GM18502 (cell line): ENCODE measurements at regions not wholly inside any gene's neighbourhood (a gene's known extent, or its start where the extent isn't known, plus 50 kb on each side); places are given as distances from the start of the nearest gene placed in this dataset.

Experiments
- ATAC-seq: cut with Tn5 transposase; IDR thresholded peaks from one replicate; pipeline ENCODE4 v1.9.1; 2021; ENCODE audit warnings: mild to moderate bottlenecking; ENCODE audit not compliant: unreplicated experiment, poor library complexity

GRCh38 chr6:92026878-92027277, 1392.5 kb downstream of the EPHA7 start:
- no peak for ATAC-seq

GRCh38 chr6:92024881-92025280, 1394.5 kb downstream of the EPHA7 start:
- ATAC-seq: no peak

- no peak for ATAC-seq
Measured at GRCh38 chr6:92024110-92024509, 1395.2 kb downstream of the EPHA7 start.

GRCh38 chr6:92023410-92023966, 1395.9 kb downstream of the EPHA7 start:
- no peak for ATAC-seq

GRCh38 chr6:92011681-92012245, 1407.6 kb downstream of the EPHA7 start:
- no peak for ATAC-seq

GRCh38 chr6:92008757-92009502, 1410.4 kb downstream of the EPHA7 start:
- ATAC-seq: no peak

- ATAC-seq: no peak
Measured at GRCh38 chr6:92000112-92000511, 1413.2 kb upstream of the MAP3K7 start.

- no peak for ATAC-seq
Measured at GRCh38 chr6:91994787-91995186, 1407.9 kb upstream of the MAP3K7 start.

- no peak for ATAC-seq
Measured at GRCh38 chr6:91982559-91982958, 1395.7 kb upstream of the MAP3K7 start.

- ATAC-seq: no peak
Measured at GRCh38 chr6:91976797-91977196, 1389.9 kb upstream of the MAP3K7 start.

GRCh38 chr6:91970700-91971099, 1383.8 kb upstream of the MAP3K7 start:
- ATAC-seq: no peak

GRCh38 chr6:91965872-91966271, 1379.0 kb upstream of the MAP3K7 start:
- no peak for ATAC-seq

GRCh38 chr6:91961671-91962070, 1374.8 kb upstream of the MAP3K7 start:
- ATAC-seq: no peak

GRCh38 chr6:91961236-91961635, 1374.4 kb upstream of the MAP3K7 start:
- no peak for ATAC-seq

GRCh38 chr6:91941838-91942237, 1355.0 kb upstream of the MAP3K7 start:
- ATAC-seq: no peak

- no peak for ATAC-seq
Measured at GRCh38 chr6:91940801-91941200, 1353.9 kb upstream of the MAP3K7 start.

GRCh38 chr6:91926827-91927226, 1340.0 kb upstream of the MAP3K7 start:
- ATAC-seq: no peak

GRCh38 chr6:91926361-91926760, 1339.5 kb upstream of the MAP3K7 start:
- ATAC-seq: no peak

GRCh38 chr6:91911945-91912344, 1325.1 kb upstream of the MAP3K7 start:
- ATAC-seq: no peak

- ATAC-seq: no peak
Measured at GRCh38 chr6:91904586-91905164, 1317.8 kb upstream of the MAP3K7 start.

- no peak for ATAC-seq
Measured at GRCh38 chr6:91895599-91896285, 1308.9 kb upstream of the MAP3K7 start.
